PFSK-1 (cell line): ENCODE measurements at regions not wholly inside any gene's neighbourhood (a gene's known extent, or its start where the extent isn't known, plus 50 kb on each side); places are given as distances from the start of the nearest gene placed in this dataset.

Experiments
- FOXP2 ChIP-seq: optimal IDR thresholded peaks from 2 replicates; pipeline ENCODE3; 2011; ENCODE audit warnings: borderline replicate concordance, control low read depth, inconsistent platforms; ENCODE audit not compliant: insufficient read depth; ENCODE audit errors: extremely low read length, extremely low read depth
- POLR2AphosphoS5 ChIP-seq: IDR thresholded peaks from 2 replicates; pipeline ENCODE4 v1.6.1; 2012; ENCODE audit warnings: low read depth, mild to moderate bottlenecking, control low read depth, low read length, moderate library complexity
- SIN3A ChIP-seq: IDR thresholded peaks from 2 replicates; pipeline ENCODE4 v1.6.1; 2012; ENCODE audit warnings: mild to moderate bottlenecking, low read length, moderate library complexity, borderline replicate concordance; ENCODE audit not compliant: insufficient read depth
- TAF1 ChIP-seq: IDR thresholded peaks from 2 replicates; pipeline ENCODE4 v1.6.1; 2012; ENCODE audit warnings: low read length, control low read depth, borderline replicate concordance; ENCODE audit not compliant: insufficient read depth
- TF ChIP-seq, protein P1 (sequence below), 2 experiments: IDR thresholded peaks; 2 replicates each; pipeline versions ENCODE4 v1.6.1 to v1.8.0; 2011 to 2012; ENCODE audit warnings: low read depth in 2 of 2, low read length in 2 of 2, control low read depth in 1 of 2, inconsistent platforms in 1 of 2, mild to moderate bottlenecking in 1 of 2, moderate library complexity in 1 of 2; ENCODE audit not compliant: insufficient read depth in 1 of 2

DNA sequence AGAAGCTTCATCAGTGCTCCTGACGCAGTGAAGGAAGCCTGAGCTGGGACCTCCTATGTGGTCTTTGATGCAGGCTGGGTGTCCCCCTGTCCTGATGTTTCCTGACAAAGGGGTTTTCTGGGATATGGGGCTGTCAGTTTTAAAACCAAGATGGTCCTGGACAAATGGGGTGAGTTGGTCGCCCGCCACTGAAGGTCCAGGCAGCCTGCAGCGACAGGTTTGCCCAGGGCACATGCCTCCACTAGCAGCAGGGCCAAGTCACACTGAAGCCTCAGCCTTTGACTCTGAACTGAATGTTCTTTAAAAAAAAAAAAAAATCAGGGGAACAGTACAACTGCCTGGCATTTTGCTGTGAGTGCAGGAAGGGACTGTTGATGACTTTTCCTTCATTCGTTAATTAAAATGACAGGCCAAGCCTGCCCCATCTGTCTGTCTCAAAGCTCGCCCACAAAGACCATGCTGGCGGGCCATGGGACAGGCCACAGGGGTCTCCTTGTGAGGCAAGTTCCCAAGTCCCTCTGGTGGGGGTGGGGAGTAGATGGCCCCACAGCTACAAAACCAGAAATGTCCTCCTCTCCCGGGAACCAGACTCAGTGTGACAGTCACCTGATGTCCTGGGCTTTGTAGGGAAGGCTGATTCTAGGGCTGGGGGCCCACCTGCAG is 274.8 kb downstream of the CTTN start:
- TF ChIP-seq, protein P1, sequence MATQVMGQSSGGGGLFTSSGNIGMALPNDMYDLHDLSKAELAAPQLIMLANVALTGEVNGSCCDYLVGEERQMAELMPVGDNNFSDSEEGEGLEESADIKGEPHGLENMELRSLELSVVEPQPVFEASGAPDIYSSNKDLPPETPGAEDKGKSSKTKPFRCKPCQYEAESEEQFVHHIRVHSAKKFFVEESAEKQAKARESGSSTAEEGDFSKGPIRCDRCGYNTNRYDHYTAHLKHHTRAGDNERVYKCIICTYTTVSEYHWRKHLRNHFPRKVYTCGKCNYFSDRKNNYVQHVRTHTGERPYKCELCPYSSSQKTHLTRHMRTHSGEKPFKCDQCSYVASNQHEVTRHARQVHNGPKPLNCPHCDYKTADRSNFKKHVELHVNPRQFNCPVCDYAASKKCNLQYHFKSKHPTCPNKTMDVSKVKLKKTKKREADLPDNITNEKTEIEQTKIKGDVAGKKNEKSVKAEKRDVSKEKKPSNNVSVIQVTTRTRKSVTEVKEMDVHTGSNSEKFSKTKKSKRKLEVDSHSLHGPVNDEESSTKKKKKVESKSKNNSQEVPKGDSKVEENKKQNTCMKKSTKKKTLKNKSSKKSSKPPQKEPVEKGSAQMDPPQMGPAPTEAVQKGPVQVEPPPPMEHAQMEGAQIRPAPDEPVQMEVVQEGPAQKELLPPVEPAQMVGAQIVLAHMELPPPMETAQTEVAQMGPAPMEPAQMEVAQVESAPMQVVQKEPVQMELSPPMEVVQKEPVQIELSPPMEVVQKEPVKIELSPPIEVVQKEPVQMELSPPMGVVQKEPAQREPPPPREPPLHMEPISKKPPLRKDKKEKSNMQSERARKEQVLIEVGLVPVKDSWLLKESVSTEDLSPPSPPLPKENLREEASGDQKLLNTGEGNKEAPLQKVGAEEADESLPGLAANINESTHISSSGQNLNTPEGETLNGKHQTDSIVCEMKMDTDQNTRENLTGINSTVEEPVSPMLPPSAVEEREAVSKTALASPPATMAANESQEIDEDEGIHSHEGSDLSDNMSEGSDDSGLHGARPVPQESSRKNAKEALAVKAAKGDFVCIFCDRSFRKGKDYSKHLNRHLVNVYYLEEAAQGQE (IDR thresholded peaks at IDR 0.05; ENCODE audit: insufficient read depth in 1 of 2, low read depth in 2 of 2, low read length in 2 of 2), result no peak
- TF ChIP-seq TAF1 (no peak), POLR2AphosphoS5 (no peak), FOXP2 (no peak), SIN3A (no peak)

DNA sequence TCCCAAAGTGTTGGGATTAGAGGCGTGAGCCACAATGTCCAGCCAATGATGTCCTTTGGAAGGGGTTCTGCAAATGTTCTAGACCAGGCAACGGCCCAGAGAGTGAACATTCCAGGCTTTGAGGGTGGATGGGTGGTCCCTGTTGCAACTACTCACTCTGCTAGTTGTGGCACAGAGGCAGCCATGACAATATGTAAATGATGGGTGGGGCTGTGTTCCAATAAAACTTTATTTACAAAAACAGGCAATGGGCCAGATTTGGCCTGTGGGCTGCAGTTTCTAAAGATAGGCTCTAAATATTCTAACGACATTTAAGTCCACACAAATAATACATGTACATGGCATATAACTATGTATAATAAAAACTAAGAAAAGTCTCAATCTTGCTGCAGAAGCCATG is 276.3 kb downstream of the CTTN start:
- TF ChIP-seq TAF1 (no peak), SIN3A (no peak), POLR2AphosphoS5 (no peak), FOXP2 (no peak)
- TF ChIP-seq, protein P1 (IDR thresholded peaks at IDR 0.05; ENCODE audit: insufficient read depth in 1 of 2, low read depth in 2 of 2, low read length in 2 of 2), result no peak

DNA sequence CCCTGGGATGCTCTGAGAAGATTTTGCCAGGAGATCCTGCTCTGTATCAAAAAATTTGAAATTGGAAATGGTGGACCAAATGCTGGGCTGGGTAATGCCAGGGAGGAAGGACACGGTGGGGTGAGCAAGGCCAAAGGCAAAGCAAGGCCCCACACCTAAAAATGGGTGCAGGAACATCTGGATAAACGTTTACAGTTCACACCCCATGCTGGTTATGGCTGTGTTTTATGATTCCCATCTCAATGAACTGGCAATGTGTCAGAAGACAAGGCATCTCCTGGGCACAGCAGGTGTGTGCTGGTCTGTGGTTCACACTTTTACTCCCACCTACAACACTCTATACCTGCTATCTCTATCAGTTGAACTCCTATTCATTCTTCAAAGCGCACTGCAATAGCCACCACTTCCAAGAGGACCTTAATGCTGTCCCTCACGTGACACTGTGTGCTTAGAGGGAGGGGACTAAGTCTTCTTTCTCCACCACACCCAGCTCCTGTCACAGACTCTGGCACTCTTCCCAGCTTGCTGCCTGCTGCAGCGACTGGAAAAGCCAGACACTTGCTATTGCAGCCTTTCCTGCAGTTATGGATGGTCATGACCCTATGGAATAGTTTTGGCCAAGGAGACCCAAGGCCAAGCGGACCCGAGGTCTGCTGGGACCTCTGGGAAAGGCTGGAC is 277.5 kb downstream of the CTTN start:
- no peak for TF ChIP-seq FOXP2
- no peak for TF ChIP-seq TAF1
- TF ChIP-seq POLR2AphosphoS5, result no peak
- no peak for TF ChIP-seq SIN3A
- TF ChIP-seq, protein P1 (IDR thresholded peaks at IDR 0.05; ENCODE audit: insufficient read depth in 1 of 2, low read depth in 2 of 2, low read length in 2 of 2), result no peak

DNA sequence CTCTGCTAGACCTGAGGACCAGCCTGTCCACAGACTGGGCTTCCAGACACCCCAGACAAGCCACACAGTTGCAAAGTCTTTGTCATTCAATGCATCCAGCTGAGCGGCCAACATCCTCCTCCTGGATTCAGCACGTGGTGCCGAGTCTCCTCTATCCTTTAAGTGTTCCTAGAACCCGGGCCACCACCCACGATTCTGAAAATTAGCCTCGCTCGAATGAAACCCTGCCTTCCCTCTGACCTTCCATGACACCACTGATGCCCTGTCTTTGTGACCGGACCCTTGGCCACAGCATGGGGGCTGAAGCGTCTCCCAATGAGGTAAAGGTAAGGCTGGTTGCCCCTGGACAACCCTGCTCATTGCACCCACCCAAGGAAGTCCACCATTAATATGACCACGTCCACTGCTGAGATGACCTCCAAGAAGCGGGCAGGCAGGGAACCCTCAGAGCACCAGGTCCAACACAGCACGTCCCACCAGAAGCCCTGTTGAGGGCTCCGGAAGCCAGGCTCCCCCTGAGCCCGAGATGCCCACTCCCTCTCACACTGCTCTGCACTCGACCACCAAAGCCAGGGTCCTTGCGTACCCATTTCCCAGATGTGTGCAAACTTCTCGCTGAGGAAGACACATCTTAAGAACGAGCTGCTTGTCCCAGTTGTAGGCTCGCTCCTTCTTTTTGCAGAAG is 279.0 kb downstream of the CTTN start:
- no peak for TF ChIP-seq SIN3A
- TF ChIP-seq, protein P1 (IDR thresholded peaks at IDR 0.05; ENCODE audit: insufficient read depth in 1 of 2, low read depth in 2 of 2, low read length in 2 of 2), result no peak
- no peak for TF ChIP-seq FOXP2
- TF ChIP-seq POLR2AphosphoS5, result no peak
- TF ChIP-seq TAF1, result no peak
